ENCODE measurements at regions not wholly inside any gene's neighbourhood (a gene's known extent, or its start where the extent isn't known, plus 50 kb on each side); places are given as distances from the start of the nearest gene placed in this dataset.

- TF ChIP-seq CTCF (IDR thresholded peaks at IDR 0.05): no peak
- no peak for TF ChIP-seq POLR2A (IDR thresholded peaks at IDR 0.05)
These were observed 152.1 kb downstream of the FZD1 start for GRCh38 chr7:91416155-91416865.
